SK-N-SH (cell line): ENCODE measurements at regions not wholly inside any gene's neighbourhood (a gene's known extent, or its start where the extent isn't known, plus 50 kb on each side); places are given as distances from the start of the nearest gene placed in this dataset.

ENCODE experiments used
- CTCF ChIA-PET: fragments of 300-600, 350-600 bp; formaldehyde crosslinking; extraction: SDS; loops from one replicate; lab custom pipeline; 2021; lab: Yijun Ruan, JAX
- POLR2A ChIA-PET: fragments of 350-600 bp; sonication (Branson Sonifier 250); formaldehyde crosslinking; extraction: SDS; loops from one replicate; lab custom pipeline; 2020; ENCODE audit warnings: antibody characterized with exemption, inconsistent platforms; lab: Yijun Ruan, JAX
- DNase-seq: peaks from one replicate; pipeline ENCODE4 v3.0.0; 2012
- H2AFZ ChIP-seq: fragments of 200-600 bp; sonication (generic); 2 replicates; pipeline ENCODE4 v1.8.1; 2016; ENCODE audit warnings: antibody characterized with exemption, mild to moderate bottlenecking, low read depth
- H3F3A ChIP-seq: fragments of 200-600 bp; sonication (generic); replicated peaks from 2 replicates; pipeline ENCODE3; 2016; ENCODE audit warnings: antibody characterized with exemption, mild to moderate bottlenecking; ENCODE audit not compliant: insufficient read depth
- H3K27ac ChIP-seq, 2 experiments: fragments of 200-500 bp in 1 of 2; fragments of 200-600 bp in 1 of 2; sonication (Bioruptor generic) in 1 of 2; sonication (generic), shearing (Covaris generic) in 1 of 2; 2 replicates each; pipeline versions ENCODE4 v1.5.1 to v1.6.1; 2014 to 2016; ENCODE audit warnings: low read depth in 2 of 2, inconsistent platforms in 1 of 2, low read length in 1 of 2, mild to moderate bottlenecking in 1 of 2, mixed read lengths in 1 of 2
- H3K27me3 ChIP-seq: fragments of 200-600 bp; sonication (generic), shearing (Covaris generic); 2 replicates; pipeline ENCODE4 v1.6.1; 2016; ENCODE audit warnings: mixed run types; ENCODE audit not compliant: insufficient read depth
- H3K36me3 ChIP-seq, 2 experiments: fragments of 200-500 bp in 1 of 2; fragments of 200-600 bp in 1 of 2; sonication (Bioruptor generic) in 1 of 2; sonication (generic) in 1 of 2; replicated peaks in 1 of 2; 2 replicates each; pipeline versions ENCODE3 to v1.5.1; 2014 to 2016; ENCODE audit warnings: low read length in 1 of 2, mild to moderate bottlenecking in 1 of 2; ENCODE audit not compliant: insufficient read depth in 2 of 2, control insufficient read depth in 1 of 2
- H3K4me1 ChIP-seq, 2 experiments: fragments of 200-500 bp in 1 of 2; fragments of 200-600 bp in 1 of 2; sonication (Bioruptor generic) in 1 of 2; sonication (generic), shearing (Covaris generic) in 1 of 2; 2 replicates each; pipeline versions ENCODE4 v1.5.1 to v1.6.1; 2014 to 2016; ENCODE audit warnings: low read depth in 1 of 2, low read length in 1 of 2, mixed run types in 1 of 2; ENCODE audit not compliant: insufficient read depth in 2 of 2, control insufficient read depth in 1 of 2
- H3K4me2 ChIP-seq: fragments of 200-600 bp; sonication (generic), shearing (Covaris generic); 2 replicates; pipeline ENCODE4 v1.6.1; 2017; ENCODE audit warnings: mixed run types
- H3K4me3 ChIP-seq, 2 experiments: fragments of 200-500 bp in 1 of 2; fragments of 200-600 bp in 1 of 2; sonication (Bioruptor generic) in 1 of 2; sonication (generic), shearing (Covaris generic) in 1 of 2; 2 replicates each; pipeline versions ENCODE4 v1.5.1 to v1.8.1; 2014 to 2016; ENCODE audit warnings: low read depth in 2 of 2, inconsistent platforms in 1 of 2, low read length in 1 of 2, mild to moderate bottlenecking in 1 of 2, mixed read lengths in 1 of 2, moderate library complexity in 1 of 2
- H3K79me2 ChIP-seq: fragments of 200-600 bp; sonication (generic); 2 replicates; pipeline ENCODE4 v1.8.1; 2017; ENCODE audit warnings: mild to moderate bottlenecking; ENCODE audit not compliant: insufficient read depth
- H3K9ac ChIP-seq: fragments of 200-600 bp; sonication (generic); 2 replicates; pipeline ENCODE4 v1.6.1; 2017; ENCODE audit warnings: mixed run types
- H3K9me2 ChIP-seq: fragments of 200-600 bp; sonication (generic); 2 replicates; pipeline ENCODE4 v1.6.1; 2017; ENCODE audit warnings: mixed run types
- H3K9me3 ChIP-seq: fragments of 200-600 bp; sonication (generic); 2 replicates; pipeline ENCODE4 v1.6.1; 2017; ENCODE audit warnings: mixed run types, mild to moderate bottlenecking, moderate library complexity
- H4K20me1 ChIP-seq: fragments of 200-600 bp; sonication (generic); 2 replicates; pipeline ENCODE4 v1.6.1; 2017; ENCODE audit warnings: mild to moderate bottlenecking, mixed run types; ENCODE audit not compliant: insufficient read depth
- CHD2 ChIP-seq: fragments of 150-350 bp; IDR thresholded peaks from 2 replicates; pipeline ENCODE4 v1.6.1; 2018; ENCODE audit warnings: low read length; ENCODE audit not compliant: partially characterized antibody
- ELF1 ChIP-seq: IDR thresholded peaks from 2 replicates; pipeline ENCODE4 v1.4.0; 2012
- EP300 ChIP-seq, 2 experiments: IDR thresholded peaks; 2 replicates each; pipeline versions ENCODE4 v1.4.0 to v1.6.1; 2012; ENCODE audit warnings: borderline replicate concordance in 1 of 2, low read depth in 1 of 2, low read length in 1 of 2
- EZH2phosphoT487 ChIP-seq: fragments of 200-600 bp; sonication (generic); IDR thresholded peaks from 2 replicates; pipeline ENCODE4 v1.6.1; 2017; ENCODE audit warnings: low read depth, mixed run types, mild to moderate bottlenecking, antibody characterized with exemption, moderate library complexity, borderline replicate concordance
- JUND ChIP-seq: IDR thresholded peaks from 2 replicates; pipeline ENCODE4 v1.4.0; 2012
- MXI1 ChIP-seq: IDR thresholded peaks from 2 replicates; pipeline ENCODE4 v1.6.1; 2012; ENCODE audit warnings: mild to moderate bottlenecking, low read depth, low read length, improper control_type of control experiment
- NFIC ChIP-seq: IDR thresholded peaks from 2 replicates; pipeline ENCODE4 v1.4.0; 2012; ENCODE audit warnings: borderline replicate concordance
- RXRA ChIP-seq: IDR thresholded peaks from 2 replicates; pipeline ENCODE4 v1.4.0; 2012; ENCODE audit warnings: low read depth, mild to moderate bottlenecking, borderline replicate concordance
- SIN3A ChIP-seq: IDR thresholded peaks from 2 replicates; pipeline ENCODE4 v1.6.1; 2012; ENCODE audit warnings: low read depth, mild to moderate bottlenecking, low read length, moderate library complexity, borderline replicate concordance
- TAF1 ChIP-seq: IDR thresholded peaks from 2 replicates; pipeline ENCODE4 v1.6.1; 2012; ENCODE audit warnings: low read depth, mild to moderate bottlenecking, low read length, moderate library complexity, borderline replicate concordance
- WGBS: methylation state at CpG from one replicate; pipeline ENCODE4 v1.1.6; 2017; ENCODE audit warnings: low lambda C conversion rate; 5-methylcytosine and 5-hydroxymethylcytosine counted together
- TF ChIP-seq, protein P1 (sequence below): IDR thresholded peaks from 2 replicates; pipeline ENCODE4; 2012
- TF ChIP-seq, protein P2 (sequence below): IDR thresholded peaks from 2 replicates; pipeline ENCODE4 v1.4.0; 2012; ENCODE audit warnings: low read depth, borderline replicate concordance
- TF ChIP-seq, protein P3 (sequence below): IDR thresholded peaks from 2 replicates; pipeline ENCODE4 v1.4.0; 2012; ENCODE audit warnings: low read depth, borderline replicate concordance

DNA sequence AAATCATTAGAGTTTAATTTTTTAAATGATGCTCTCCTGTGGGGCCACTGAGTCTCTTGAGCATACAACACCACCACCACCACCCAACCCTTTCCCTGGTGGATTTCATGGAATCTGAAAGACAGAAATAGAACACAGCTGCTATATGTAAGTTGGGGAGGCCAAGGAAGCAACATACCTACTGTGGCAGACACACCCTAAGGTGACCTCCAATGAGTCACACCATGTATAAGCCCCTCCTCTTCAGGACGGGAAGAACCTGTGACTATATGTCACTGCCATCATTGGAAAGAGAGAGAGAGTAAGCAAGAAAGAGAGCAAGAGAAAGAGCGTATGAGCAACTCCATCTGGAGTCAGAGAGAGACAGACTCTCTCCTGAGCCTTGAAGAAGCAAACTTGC, 172.4 kb upstream of the NFE2L3 start:
- no peaks in the 10 kb centered on the region for H3K4me1 ChIP-seq
- H3K4me2 ChIP-seq: no peak overlapping the region
- H3K27ac ChIP-seq: no peak overlapping the region
- H3K36me3 ChIP-seq: no peaks in the 10 kb centered on the region
- WGBS: 30% methylated on average over 2 of the region's 2 CpGs
- no peak for TF ChIP-seq CHD2
- no peak overlapping the region for H2AFZ ChIP-seq
- no peak for DNase-seq
- no peak overlapping the region for H3K4me3 ChIP-seq
- H3K9me3 ChIP-seq: no peaks in the 10 kb centered on the region
- no peak overlapping the region for H3K9ac ChIP-seq
- H3K79me2 ChIP-seq: no peaks in the 10 kb centered on the region
- H3K9me2 ChIP-seq: no peaks in the 10 kb centered on the region
- H3F3A ChIP-seq: no peaks in the 10 kb centered on the region
- no peaks in the 10 kb centered on the region for H3K27me3 ChIP-seq
- ChIA-PET CTCF (interaction anchor here (1.2 kb wide), 1 partner anchor 13 kb away, joined by 3 read pairs; no protein-coding TSS in a partner anchor), POLR2A (no interaction called here)
- H4K20me1 ChIP-seq: no peaks in the 10 kb centered on the region

DNA sequence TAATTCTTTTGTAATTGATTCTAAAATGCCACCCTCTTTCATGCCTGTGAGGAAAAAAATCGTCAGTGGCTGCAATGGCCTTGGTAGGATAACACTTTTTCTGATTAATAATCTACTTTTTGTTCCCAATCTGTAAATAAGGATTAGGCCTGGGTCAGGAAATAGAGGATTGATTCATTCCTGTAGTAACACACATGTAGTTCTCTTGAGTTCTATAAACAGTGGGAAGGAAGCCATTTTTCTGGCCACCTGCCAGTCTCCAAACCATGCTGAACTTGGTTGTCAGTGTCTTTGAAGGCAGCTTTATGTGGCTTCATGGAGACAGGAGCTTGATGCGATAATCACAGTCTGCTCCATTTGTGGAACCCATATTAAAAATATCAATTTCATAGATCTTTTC, 169.3 kb upstream of the NFE2L3 start:
- H3K9me2 ChIP-seq: no peaks in the 10 kb centered on the region
- no peaks in the 10 kb centered on the region for H3K79me2 ChIP-seq
- ChIA-PET CTCF (interaction anchor here (0.7 kb wide), 1 partner anchor 41 kb away, joined by 3 read pairs; no protein-coding TSS in a partner anchor), POLR2A (no interaction called here)
- H3K9ac ChIP-seq: no peak overlapping the region
- no peak overlapping the region for H3K4me3 ChIP-seq
- H3K9me3 ChIP-seq: no peaks in the 10 kb centered on the region
- TF ChIP-seq EP300 (IDR thresholded peaks at IDR 0.05; ENCODE audit: borderline replicate concordance in 1 of 2, low read depth in 1 of 2, low read length in 1 of 2): no peak
- TF ChIP-seq, protein P1, sequence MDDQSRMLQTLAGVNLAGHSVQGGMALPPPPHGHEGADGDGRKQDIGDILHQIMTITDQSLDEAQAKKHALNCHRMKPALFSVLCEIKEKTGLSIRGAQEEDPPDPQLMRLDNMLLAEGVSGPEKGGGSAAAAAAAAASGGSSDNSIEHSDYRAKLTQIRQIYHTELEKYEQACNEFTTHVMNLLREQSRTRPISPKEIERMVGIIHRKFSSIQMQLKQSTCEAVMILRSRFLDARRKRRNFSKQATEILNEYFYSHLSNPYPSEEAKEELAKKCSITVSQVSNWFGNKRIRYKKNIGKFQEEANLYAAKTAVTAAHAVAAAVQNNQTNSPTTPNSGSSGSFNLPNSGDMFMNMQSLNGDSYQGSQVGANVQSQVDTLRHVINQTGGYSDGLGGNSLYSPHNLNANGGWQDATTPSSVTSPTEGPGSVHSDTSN: no peak
- no peak for TF ChIP-seq RXRA
- TF ChIP-seq MXI1: no peak
- TF ChIP-seq ELF1: no peak
- no peak for TF ChIP-seq NFIC
- no peak for TF ChIP-seq JUND
- TF ChIP-seq, protein P2, sequence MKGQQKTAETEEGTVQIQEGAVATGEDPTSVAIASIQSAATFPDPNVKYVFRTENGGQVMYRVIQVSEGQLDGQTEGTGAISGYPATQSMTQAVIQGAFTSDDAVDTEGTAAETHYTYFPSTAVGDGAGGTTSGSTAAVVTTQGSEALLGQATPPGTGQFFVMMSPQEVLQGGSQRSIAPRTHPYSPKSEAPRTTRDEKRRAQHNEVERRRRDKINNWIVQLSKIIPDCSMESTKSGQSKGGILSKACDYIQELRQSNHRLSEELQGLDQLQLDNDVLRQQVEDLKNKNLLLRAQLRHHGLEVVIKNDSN: no peak
- TF ChIP-seq TAF1: no peak
- TF ChIP-seq, protein P3, sequence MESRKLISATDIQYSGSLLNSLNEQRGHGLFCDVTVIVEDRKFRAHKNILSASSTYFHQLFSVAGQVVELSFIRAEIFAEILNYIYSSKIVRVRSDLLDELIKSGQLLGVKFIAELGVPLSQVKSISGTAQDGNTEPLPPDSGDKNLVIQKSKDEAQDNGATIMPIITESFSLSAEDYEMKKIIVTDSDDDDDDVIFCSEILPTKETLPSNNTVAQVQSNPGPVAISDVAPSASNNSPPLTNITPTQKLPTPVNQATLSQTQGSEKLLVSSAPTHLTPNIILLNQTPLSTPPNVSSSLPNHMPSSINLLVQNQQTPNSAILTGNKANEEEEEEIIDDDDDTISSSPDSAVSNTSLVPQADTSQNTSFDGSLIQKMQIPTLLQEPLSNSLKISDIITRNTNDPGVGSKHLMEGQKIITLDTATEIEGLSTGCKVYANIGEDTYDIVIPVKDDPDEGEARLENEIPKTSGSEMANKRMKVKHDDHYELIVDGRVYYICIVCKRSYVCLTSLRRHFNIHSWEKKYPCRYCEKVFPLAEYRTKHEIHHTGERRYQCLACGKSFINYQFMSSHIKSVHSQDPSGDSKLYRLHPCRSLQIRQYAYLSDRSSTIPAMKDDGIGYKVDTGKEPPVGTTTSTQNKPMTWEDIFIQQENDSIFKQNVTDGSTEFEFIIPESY: no peak
- TF ChIP-seq EZH2phosphoT487: no peak
- TF ChIP-seq SIN3A: no peak
- no peaks in the 10 kb centered on the region for H4K20me1 ChIP-seq
- DNase-seq: no peak
- H3K36me3 ChIP-seq: no peaks in the 10 kb centered on the region
- H3K27me3 ChIP-seq: no peaks in the 10 kb centered on the region
- no peak overlapping the region for H3K27ac ChIP-seq
- H3F3A ChIP-seq: no peaks in the 10 kb centered on the region
- WGBS: 35% methylated on average over 2 of the region's 2 CpGs
- no peak overlapping the region for H2AFZ ChIP-seq
- H3K4me2 ChIP-seq: no peak overlapping the region
- H3K4me1 ChIP-seq: no peaks in the 10 kb centered on the region
